Cardiac fibroblast (primary cell): ENCODE measurements at regions not wholly inside any gene's neighbourhood (a gene's known extent, or its start where the extent isn't known, plus 50 kb on each side); places are given as distances from the start of the nearest gene placed in this dataset.

Experiments
- DNase-seq, 2 donors: peaks; one replicate each; pipeline versions ENCODE4 v3.0.0 to v3.0.0-alpha.2; 2010; ENCODE audit warnings: low read depth in 2 of 2
- H3K4me3 ChIP-seq, 2 donors: replicated peaks in 1 of 2; 1 replicate in 1 of 2; 2 replicates in 1 of 2; pipeline ENCODE4 v1.5.1; 2011; ENCODE audit warnings: low read depth in 2 of 2, low read length in 2 of 2, mild to moderate bottlenecking in 2 of 2, moderate library complexity in 1 of 2
- TF ChIP-seq, protein P1 (sequence below): IDR thresholded peaks from one replicate; pipeline ENCODE4 v1.5.1; 2011; ENCODE audit warnings: low read depth, mild to moderate bottlenecking, low read length, inconsistent platforms

- H3K4me3 ChIP-seq: no peak overlapping the region
- TF ChIP-seq, protein P1, sequence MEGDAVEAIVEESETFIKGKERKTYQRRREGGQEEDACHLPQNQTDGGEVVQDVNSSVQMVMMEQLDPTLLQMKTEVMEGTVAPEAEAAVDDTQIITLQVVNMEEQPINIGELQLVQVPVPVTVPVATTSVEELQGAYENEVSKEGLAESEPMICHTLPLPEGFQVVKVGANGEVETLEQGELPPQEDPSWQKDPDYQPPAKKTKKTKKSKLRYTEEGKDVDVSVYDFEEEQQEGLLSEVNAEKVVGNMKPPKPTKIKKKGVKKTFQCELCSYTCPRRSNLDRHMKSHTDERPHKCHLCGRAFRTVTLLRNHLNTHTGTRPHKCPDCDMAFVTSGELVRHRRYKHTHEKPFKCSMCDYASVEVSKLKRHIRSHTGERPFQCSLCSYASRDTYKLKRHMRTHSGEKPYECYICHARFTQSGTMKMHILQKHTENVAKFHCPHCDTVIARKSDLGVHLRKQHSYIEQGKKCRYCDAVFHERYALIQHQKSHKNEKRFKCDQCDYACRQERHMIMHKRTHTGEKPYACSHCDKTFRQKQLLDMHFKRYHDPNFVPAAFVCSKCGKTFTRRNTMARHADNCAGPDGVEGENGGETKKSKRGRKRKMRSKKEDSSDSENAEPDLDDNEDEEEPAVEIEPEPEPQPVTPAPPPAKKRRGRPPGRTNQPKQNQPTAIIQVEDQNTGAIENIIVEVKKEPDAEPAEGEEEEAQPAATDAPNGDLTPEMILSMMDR: no peak
- DNase-seq: no peak
These were observed 51.2 kb downstream of the FOXL3 start for GRCh38 chr7:340979-341694.

GRCh38 chr7:341841-342638 is 52.1 kb downstream of the FOXL3 start:
- H3K4me3 ChIP-seq: no peak overlapping the region
- TF ChIP-seq, protein P1: no peak

GRCh38 chr7:342681-343216 is 52.8 kb downstream of the FOXL3 start:
- no peak for DNase-seq
- H3K4me3 ChIP-seq: no peak overlapping the region
- TF ChIP-seq, protein P1: no peak

More at GRCh38 chr7:341841-342638, 52.1 kb downstream of the FOXL3 start:
- no peak for DNase-seq

DNA sequence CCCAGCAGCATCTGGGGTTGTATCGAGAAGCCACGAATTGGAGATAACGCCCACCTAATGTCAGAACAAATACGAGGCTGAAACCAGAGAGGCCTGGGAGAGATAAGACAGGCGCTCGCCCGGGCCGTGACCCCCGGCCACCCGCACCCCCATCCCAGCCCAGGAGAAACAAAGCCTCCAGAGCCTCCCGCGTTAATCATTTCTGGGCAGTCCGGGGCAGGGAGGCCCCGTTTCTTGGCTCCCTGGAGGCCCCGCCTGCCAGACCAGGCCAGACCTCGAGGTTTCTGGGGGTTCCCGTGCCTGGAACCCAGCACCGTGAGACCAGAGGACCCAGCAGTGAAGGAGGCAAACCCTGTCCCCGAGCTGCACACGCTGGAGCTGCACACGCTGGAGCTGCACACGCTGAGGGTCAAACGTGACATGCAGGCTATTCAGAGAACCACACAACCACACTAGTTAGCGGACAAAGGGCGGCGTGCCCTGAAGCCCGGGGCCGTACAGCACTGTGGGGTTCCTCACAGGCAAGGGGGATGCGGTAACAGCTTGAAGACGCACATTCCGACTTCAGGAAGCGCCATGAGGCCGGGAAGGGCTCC is 53.4 kb downstream of the FOXL3 start:
- no peak for DNase-seq
- H3K4me3 ChIP-seq: no peak overlapping the region
- TF ChIP-seq, protein P1: no peak

- H3K4me3 ChIP-seq: no peak overlapping the region
- TF ChIP-seq, protein P1: no peak
- DNase-seq: no peak
These were observed 54.1 kb downstream of the FOXL3 start for GRCh38 chr7:343864-344607.

GRCh38 chr7:344608-344994 is 54.6 kb downstream of the FOXL3 start:
- TF ChIP-seq, protein P1: no peak
- no peak for DNase-seq
- H3K4me3 ChIP-seq: no peak overlapping the region
